D341Med (cell line): ENCODE measurements at regions not wholly inside any gene's neighbourhood (a gene's known extent, or its start where the extent isn't known, plus 50 kb on each side); places are given as distances from the start of the nearest gene placed in this dataset.
"Not testable (repeated sequence)": the region's sequence is repeated elsewhere in the genome, so short reads cannot be mapped to it uniquely, and the experiment has no call there.

Experiments used
- DNase-seq: peaks from one replicate; pipeline ENCODE4 v3.0.0; 2012; ENCODE audit warnings: low spot score

- DNase-seq, result no peak
Observed at GRCh38 chr15:58361273-58361759, 70.5 kb upstream of the LIPC start.

GRCh38 chr15:58362262-58362922, 69.4 kb upstream of the LIPC start:
- DNase-seq, result no peak

- DNase-seq, result not testable (repeated sequence)
Observed at GRCh38 chr15:58363118-58363517, 68.7 kb upstream of the LIPC start.

GRCh38 chr15:58363673-58364072, 68.1 kb upstream of the LIPC start:
- not testable (repeated sequence) for DNase-seq

GRCh38 chr15:58365098-58365497, 66.7 kb upstream of the LIPC start:
- not testable (repeated sequence) for DNase-seq

- no peak for DNase-seq
Observed at GRCh38 chr15:58369261-58369701, 62.5 kb upstream of the LIPC start.

- no peak for DNase-seq
Observed at GRCh38 chr15:58369956-58370355, 61.8 kb upstream of the LIPC start.

GRCh38 chr15:58374147-58374546, 57.6 kb upstream of the LIPC start:
- DNase-seq, result no peak

- no peak for DNase-seq
Observed at GRCh38 chr15:58377193-58377592, 54.6 kb upstream of the LIPC start.

GRCh38 chr15:58378241-58379085, 53.3 kb upstream of the LIPC start:
- no peak for DNase-seq

GRCh38 chr15:58379454-58379853, 52.3 kb upstream of the LIPC start:
- not testable (repeated sequence) for DNase-seq

GRCh38 chr15:58380280-58380945, 51.4 kb upstream of the LIPC start:
- DNase-seq, result no peak

- no peak for DNase-seq
Observed at GRCh38 chr15:58381697-58382096, 50.1 kb upstream of the LIPC start.
